NT2/D1 (cell line): ENCODE measurements at regions not wholly inside any gene's neighbourhood (a gene's known extent, or its start where the extent isn't known, plus 50 kb on each side); places are given as distances from the start of the nearest gene placed in this dataset.

Experiments
- SUZ12 ChIP-seq: IDR thresholded peaks from 2 replicates; pipeline ENCODE4 v1.6.1; 2011; ENCODE audit not compliant: insufficient read length, insufficient read depth; ENCODE audit errors: extremely low read depth
- YY1 ChIP-seq: IDR thresholded peaks from 2 replicates; pipeline ENCODE4 v1.6.1; 2011; ENCODE audit not compliant: insufficient read length, insufficient read depth
- ZNF274 ChIP-seq: IDR thresholded peaks from 2 replicates; pipeline ENCODE4 v1.6.1; 2011; ENCODE audit warnings: mild to moderate bottlenecking, low read depth, low read length

DNA sequence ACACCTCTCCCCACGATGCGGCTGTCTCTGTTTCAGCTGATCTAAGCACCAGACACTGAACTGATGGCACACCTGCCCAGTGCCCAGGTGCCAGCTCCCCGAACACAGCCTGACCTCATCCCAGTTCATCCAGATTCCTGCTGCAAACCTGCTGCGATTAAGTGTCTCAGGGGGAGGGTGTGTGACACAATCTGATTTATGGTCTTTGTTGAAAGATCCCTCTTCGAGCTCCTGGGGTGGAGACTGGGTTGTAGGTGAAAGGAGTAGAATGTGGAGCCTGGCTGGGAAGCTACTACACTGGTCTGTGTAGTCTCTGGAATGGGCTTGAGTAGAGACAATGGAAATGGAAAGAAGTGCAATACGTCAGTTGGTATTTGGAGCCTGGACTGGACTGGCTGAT lies 390.3 kb downstream of the SHANK2 start:
- no peak for TF ChIP-seq YY1
- no peak for TF ChIP-seq ZNF274
- TF ChIP-seq SUZ12, result no peak
